CD8-positive, alpha-beta memory T cell (primary cell): ENCODE measurements at regions not wholly inside any gene's neighbourhood (a gene's known extent, or its start where the extent isn't known, plus 50 kb on each side); places are given as distances from the start of the nearest gene placed in this dataset.
A peak's percentile ranks its signal among the peaks of the same experiment; 100 is the strongest.

Experiments used
- CTCF ChIA-PET: fragments of 350-600 bp; sonication (Branson Sonifier 250); formaldehyde crosslinking; loops from one replicate; lab custom pipeline; 2021; ENCODE audit warnings: antibody characterized with exemption; lab: Charles Lee
- POLR2A ChIA-PET: fragments of 350-600 bp; sonication (Branson Sonifier 250); formaldehyde crosslinking; loops from one replicate; lab custom pipeline; 2021; ENCODE audit warnings: antibody characterized with exemption; lab: Charles Lee
- DNase-seq, 5 donors: peaks; one replicate each; pipeline versions ENCODE4 v3.0.0 to v3.0.0-alpha.2; 2020 to 2022; ENCODE audit warnings: mixed read lengths in 1 of 5
- H3K27ac ChIP-seq: one replicate; pipeline ENCODE4 v1.7.0; 2013; ENCODE audit warnings: low read depth, mild to moderate bottlenecking, low read length, moderate library complexity
- H3K27me3 ChIP-seq: 2 replicates; pipeline ENCODE4 v1.7.0; 2013; ENCODE audit warnings: low read length, mild to moderate bottlenecking; ENCODE audit not compliant: insufficient read depth, poor library complexity, severe bottlenecking
- H3K36me3 ChIP-seq: 2 replicates; pipeline ENCODE4 v1.7.0; 2013; ENCODE audit warnings: mild to moderate bottlenecking, low read length, moderate library complexity; ENCODE audit not compliant: insufficient read depth
- H3K4me1 ChIP-seq: 2 replicates; pipeline ENCODE4 v1.7.0; 2013; ENCODE audit warnings: mild to moderate bottlenecking, low read length, moderate library complexity; ENCODE audit not compliant: insufficient read depth
- H3K4me3 ChIP-seq: 2 replicates; pipeline ENCODE4 v1.7.0; 2013; ENCODE audit warnings: mild to moderate bottlenecking, low read length
- H3K9me3 ChIP-seq: 2 replicates; pipeline ENCODE4 v1.7.0; 2013; ENCODE audit warnings: mild to moderate bottlenecking, low read length
- H3K27ac Mint-ChIP-seq, 8 donors: one replicate each; pipeline ENCODE4 v1.8.0; 2020 to 2021; ENCODE audit warnings: mixed read lengths in 8 of 8, mild to moderate bottlenecking in 6 of 8, inconsistent platforms in 3 of 8, moderate library complexity in 3 of 8
- H3K27me3 Mint-ChIP-seq, 2 donors: one replicate each; pipeline ENCODE4 v1.8.0; 2020 to 2021; ENCODE audit warnings: mixed read lengths in 2 of 2, mild to moderate bottlenecking in 1 of 2, moderate library complexity in 1 of 2
- H3K36me3 Mint-ChIP-seq, 3 donors: one replicate each; pipeline ENCODE4 v1.8.0; 2020 to 2021; ENCODE audit warnings: mixed read lengths in 3 of 3, inconsistent platforms in 1 of 3, mild to moderate bottlenecking in 1 of 3
- H3K4me1 Mint-ChIP-seq, 3 donors: one replicate each; pipeline ENCODE4 v1.8.0; 2020 to 2021; ENCODE audit warnings: mixed read lengths in 3 of 3, inconsistent platforms in 1 of 3, mild to moderate bottlenecking in 1 of 3
- H3K4me3 Mint-ChIP-seq, 7 donors: one replicate each; pipeline ENCODE4 v1.8.0; 2020 to 2021; ENCODE audit warnings: mixed read lengths in 7 of 7, mild to moderate bottlenecking in 6 of 7, moderate library complexity in 4 of 7, inconsistent platforms in 2 of 7
- H3K9me3 Mint-ChIP-seq, 5 donors: one replicate each; pipeline ENCODE4 v1.8.0; 2020 to 2022; ENCODE audit warnings: mixed read lengths in 5 of 5, mild to moderate bottlenecking in 3 of 5, moderate library complexity in 2 of 5, inconsistent platforms in 1 of 5

DNA sequence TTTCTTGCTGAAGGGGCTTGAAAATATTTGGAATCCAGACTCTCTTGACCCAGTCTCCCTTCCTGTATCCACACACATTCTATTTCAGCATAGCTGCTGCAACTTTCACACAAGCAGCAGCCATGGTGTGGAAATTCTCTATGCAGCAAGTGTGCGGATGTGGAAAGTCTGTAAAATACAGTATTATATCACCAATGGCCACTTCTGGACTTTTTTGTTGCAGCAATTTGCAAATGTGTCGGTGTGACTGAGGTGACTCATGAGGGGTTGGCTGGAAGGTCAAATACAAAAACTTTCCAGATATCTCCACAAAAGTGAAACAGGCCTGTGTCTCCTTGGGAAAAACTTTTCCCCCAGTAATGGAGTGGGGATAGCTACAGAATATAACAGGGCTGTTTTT lies 299.3 kb upstream of the GYPC start:
- no peaks in the 10 kb centered on the region for H3K36me3 ChIP-seq
- no peak overlapping the region for H3K27ac ChIP-seq
- Mint-ChIP-seq H3K4me3 (no peak overlapping the region), H3K9me3 (peaks cover 0 to 3% (median 0%) of the 10 kb centered on the region in 5 donors), H3K36me3 (no peaks in the 10 kb centered on the region), H3K27me3 (peaks cover 3 to 4% of the 10 kb centered on the region in 2 donors), H3K4me1 (no peaks in the 10 kb centered on the region), H3K27ac (no peak overlapping the region)
- ChIA-PET CTCF (no interaction called here), POLR2A (no interaction called here)
- H3K9me3 ChIP-seq = no peaks in the 10 kb centered on the region
- no peaks in the 10 kb centered on the region for H3K4me1 ChIP-seq
- no peak overlapping the region for H3K4me3 ChIP-seq
- no peaks in the 10 kb centered on the region for H3K27me3 ChIP-seq
- no peak for DNase-seq

DNA sequence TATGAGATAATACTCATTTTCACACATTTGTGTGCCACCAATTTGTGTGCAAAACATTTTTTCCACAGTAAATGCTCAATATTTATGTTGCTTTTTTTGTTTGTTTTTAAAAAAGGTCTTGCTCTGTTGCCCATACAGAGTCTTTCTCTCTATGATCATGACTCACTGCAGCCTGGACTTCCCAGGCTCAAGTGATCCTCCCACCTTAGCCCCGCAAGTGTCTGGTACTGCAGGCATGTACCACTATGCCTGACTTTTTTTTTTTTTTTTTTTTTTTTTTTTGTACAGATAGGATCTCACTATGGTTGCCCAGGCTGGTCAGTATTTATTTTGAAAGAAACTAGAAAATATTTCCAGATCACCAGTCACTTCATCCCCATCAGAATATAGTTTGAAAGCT lies 297.8 kb upstream of the GYPC start:
- Mint-ChIP-seq H3K4me1 (no peaks in the 10 kb centered on the region), H3K27me3 (peaks cover 4 to 7% of the 10 kb centered on the region in 2 donors), H3K9me3 (no peaks in the 10 kb centered on the region), H3K36me3 (no peaks in the 10 kb centered on the region), H3K27ac (no peak overlapping the region), H3K4me3 (no peak overlapping the region)
- Histone ChIP-seq H3K27me3 (no peaks in the 10 kb centered on the region), H3K27ac (no peak overlapping the region), H3K4me3 (no peak overlapping the region), H3K9me3 (no peaks in the 10 kb centered on the region), H3K36me3 (no peaks in the 10 kb centered on the region), H3K4me1 (no peaks in the 10 kb centered on the region)
- no peak for DNase-seq
- ChIA-PET POLR2A (no interaction called here), CTCF (no interaction called here)

DNA sequence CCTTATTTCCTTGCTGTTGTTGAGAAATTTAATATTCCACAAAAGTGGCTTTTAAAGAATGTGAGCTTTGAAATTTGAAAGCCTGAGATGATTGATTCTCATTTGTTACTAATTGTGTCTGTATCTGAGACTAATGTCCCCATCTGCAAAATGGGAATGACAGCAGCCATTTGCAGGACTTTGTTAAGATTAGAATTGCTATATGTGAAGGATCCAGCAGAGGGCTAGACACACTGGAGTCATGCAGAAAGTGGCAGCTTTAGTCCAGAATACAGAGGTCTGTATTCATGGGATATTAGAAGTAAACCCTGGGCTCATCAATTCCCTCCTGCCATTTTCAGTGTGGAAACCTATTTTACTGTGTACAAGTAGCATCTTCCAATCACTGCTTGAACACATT lies 296.5 kb upstream of the GYPC start:
- Mint-ChIP-seq H3K36me3 (no peaks in the 10 kb centered on the region), H3K27me3 (peaks cover 4 to 12% of the 10 kb centered on the region in 2 donors), H3K4me3 (no peak overlapping the region), H3K27ac (no peak overlapping the region), H3K4me1 (no peaks in the 10 kb centered on the region), H3K9me3 (peaks cover 0 to 2% (median 0%) of the 10 kb centered on the region in 5 donors)
- POLR2A ChIA-PET = no interaction called here
- CTCF ChIA-PET = interaction anchor here (0.8 kb wide), 1 partner anchor 39 kb away, joined by 3 read pairs; no protein-coding TSS in a partner anchor
- Histone ChIP-seq H3K4me3 (no peak overlapping the region), H3K36me3 (no peaks in the 10 kb centered on the region), H3K9me3 (no peaks in the 10 kb centered on the region), H3K4me1 (no peaks in the 10 kb centered on the region), H3K27ac (no peak overlapping the region), H3K27me3 (no peaks in the 10 kb centered on the region)
- peak in 1 of 5 donors; percentile 3 for DNase-seq

DNA sequence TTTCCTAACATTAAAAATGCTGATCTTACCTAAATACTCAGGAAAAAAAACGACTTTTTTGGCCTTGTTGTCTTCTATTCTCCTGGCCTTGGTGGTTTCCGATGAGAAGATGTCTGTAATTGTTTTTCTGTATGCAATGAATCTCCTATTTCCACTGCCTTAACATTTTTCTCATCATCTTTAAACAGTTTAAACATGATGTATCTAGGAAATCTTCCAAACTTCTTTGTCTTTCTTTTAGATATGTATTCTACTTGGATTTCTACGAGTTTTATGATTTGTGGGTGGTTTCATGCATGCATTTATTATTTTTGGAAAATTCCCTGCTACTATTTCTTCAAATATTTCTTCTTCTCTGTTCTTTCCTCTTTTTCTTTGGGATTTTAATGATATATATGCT lies 288.6 kb upstream of the GYPC start:
- no peaks in the 10 kb centered on the region for H3K9me3 ChIP-seq
- H3K27me3 Mint-ChIP-seq = peaks cover 0 to 5% of the 10 kb centered on the region in 2 donors
- no peak overlapping the region for H3K27ac ChIP-seq
- H3K9me3 Mint-ChIP-seq = peaks cover 0 to 2% (median 0%) of the 10 kb centered on the region in 5 donors
- DNase-seq = no peak
- H3K36me3 ChIP-seq = no peaks in the 10 kb centered on the region
- no peak overlapping the region for H3K4me3 Mint-ChIP-seq
- no peaks in the 10 kb centered on the region for H3K36me3 Mint-ChIP-seq
- H3K27ac Mint-ChIP-seq = no peak overlapping the region
- ChIA-PET CTCF (no interaction called here), POLR2A (no interaction called here)
- no peaks in the 10 kb centered on the region for H3K27me3 ChIP-seq
- no peaks in the 10 kb centered on the region for H3K4me1 Mint-ChIP-seq
- no peak overlapping the region for H3K4me3 ChIP-seq
- H3K4me1 ChIP-seq = no peaks in the 10 kb centered on the region

DNA sequence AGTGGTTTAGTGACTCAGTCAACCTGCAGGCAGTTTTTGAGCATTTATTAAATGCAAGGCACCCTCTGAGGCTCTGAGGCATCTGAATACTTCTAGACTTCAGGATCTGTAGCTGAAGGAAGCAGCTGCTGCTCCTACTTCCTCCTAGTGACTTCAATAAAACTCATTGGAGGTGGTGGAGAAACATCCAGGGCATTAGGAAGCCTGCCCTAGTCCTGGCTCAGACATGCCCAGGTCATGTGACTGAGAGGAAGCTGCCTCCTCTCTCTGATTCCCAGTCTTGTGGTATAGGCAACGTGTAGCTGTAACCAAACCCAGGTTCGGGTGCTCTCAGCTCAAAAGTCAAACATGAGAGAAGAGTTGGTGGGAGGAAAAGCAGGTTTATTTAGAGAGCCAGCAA lies 287.2 kb upstream of the GYPC start:
- peaks cover 0 to 2% (median 0%) of the 10 kb centered on the region in 5 donors for H3K9me3 Mint-ChIP-seq
- DNase-seq = no peak
- H3K27ac Mint-ChIP-seq = no peak overlapping the region
- H3K9me3 ChIP-seq = no peaks in the 10 kb centered on the region
- no peak overlapping the region for H3K4me3 Mint-ChIP-seq
- H3K27me3 Mint-ChIP-seq = peaks cover 0 to 4% of the 10 kb centered on the region in 2 donors
- H3K4me3 ChIP-seq = no peak overlapping the region
- no peaks in the 10 kb centered on the region for H3K4me1 Mint-ChIP-seq
- POLR2A ChIA-PET = no interaction called here
- H3K27ac ChIP-seq = no peak overlapping the region
- no peaks in the 10 kb centered on the region for H3K4me1 ChIP-seq
- CTCF ChIA-PET = no interaction called here
- no peaks in the 10 kb centered on the region for H3K27me3 ChIP-seq
- H3K36me3 Mint-ChIP-seq = no peaks in the 10 kb centered on the region
- H3K36me3 ChIP-seq = no peaks in the 10 kb centered on the region

DNA sequence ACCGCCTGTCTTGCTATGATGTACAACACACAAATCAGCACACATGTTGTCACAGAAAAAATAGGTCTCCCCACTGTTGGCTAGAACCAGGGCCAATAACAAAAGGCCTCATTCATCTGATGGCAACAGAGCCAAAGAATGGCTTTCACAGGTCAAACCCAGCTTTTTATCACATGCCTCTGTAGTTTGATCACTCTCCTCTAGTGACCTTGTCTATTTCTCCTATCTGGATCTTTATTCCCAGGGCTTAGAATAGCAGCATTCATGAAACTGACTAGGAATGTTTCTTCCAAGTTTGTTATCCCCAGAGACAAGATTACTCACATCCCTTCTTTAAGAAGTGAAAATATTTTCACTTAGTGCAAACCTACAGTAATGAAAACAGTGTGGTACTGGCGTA lies 285.8 kb upstream of the GYPC start:
- no peaks in the 10 kb centered on the region for H3K36me3 Mint-ChIP-seq
- H3K27ac Mint-ChIP-seq = no peak overlapping the region
- no peaks in the 10 kb centered on the region for H3K9me3 Mint-ChIP-seq
- H3K27me3 Mint-ChIP-seq = no peaks in the 10 kb centered on the region
- no peak overlapping the region for H3K4me3 ChIP-seq
- no peak overlapping the region for H3K4me3 Mint-ChIP-seq
- no peak for DNase-seq
- H3K4me1 ChIP-seq = no peaks in the 10 kb centered on the region
- POLR2A ChIA-PET = no interaction called here
- H3K4me1 Mint-ChIP-seq = no peaks in the 10 kb centered on the region
- H3K9me3 ChIP-seq = no peaks in the 10 kb centered on the region
- CTCF ChIA-PET = no interaction called here
- H3K36me3 ChIP-seq = no peaks in the 10 kb centered on the region
- H3K27me3 ChIP-seq = no peaks in the 10 kb centered on the region
- no peak overlapping the region for H3K27ac ChIP-seq

DNA sequence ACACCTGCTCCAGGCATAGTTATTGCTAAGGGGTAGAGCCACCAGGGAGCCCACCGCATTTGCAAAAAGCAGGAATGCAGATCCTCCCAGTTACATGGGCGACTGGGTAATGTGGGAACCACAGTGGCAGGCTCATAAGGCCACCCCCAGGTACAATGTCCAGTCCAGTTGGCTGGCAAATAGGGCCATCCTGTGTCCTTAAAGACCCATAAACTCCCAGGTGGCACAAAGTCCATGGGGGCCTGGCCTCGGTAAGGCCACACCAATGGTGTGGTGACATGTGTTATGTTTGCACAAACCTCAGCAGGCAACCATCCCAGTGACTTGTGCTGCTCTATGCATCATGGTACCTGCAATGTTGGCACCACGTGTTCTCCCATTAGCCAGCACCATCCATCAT lies 283.6 kb upstream of the GYPC start:
- Histone ChIP-seq H3K4me1 (no peaks in the 10 kb centered on the region), H3K9me3 (no peaks in the 10 kb centered on the region), H3K27ac (no peak overlapping the region), H3K27me3 (no peaks in the 10 kb centered on the region), H3K4me3 (no peak overlapping the region), H3K36me3 (no peaks in the 10 kb centered on the region)
- H3K27ac Mint-ChIP-seq = no peak overlapping the region
- no peak overlapping the region for H3K4me3 Mint-ChIP-seq
- H3K4me1 Mint-ChIP-seq = no peaks in the 10 kb centered on the region
- H3K9me3 Mint-ChIP-seq = peaks cover 0 to 1% (median 0%) of the 10 kb centered on the region in 5 donors
- no peaks in the 10 kb centered on the region for H3K27me3 Mint-ChIP-seq
- H3K36me3 Mint-ChIP-seq = no peaks in the 10 kb centered on the region
- no peak for DNase-seq
- POLR2A ChIA-PET = no interaction called here
- CTCF ChIA-PET = no interaction called here

DNA sequence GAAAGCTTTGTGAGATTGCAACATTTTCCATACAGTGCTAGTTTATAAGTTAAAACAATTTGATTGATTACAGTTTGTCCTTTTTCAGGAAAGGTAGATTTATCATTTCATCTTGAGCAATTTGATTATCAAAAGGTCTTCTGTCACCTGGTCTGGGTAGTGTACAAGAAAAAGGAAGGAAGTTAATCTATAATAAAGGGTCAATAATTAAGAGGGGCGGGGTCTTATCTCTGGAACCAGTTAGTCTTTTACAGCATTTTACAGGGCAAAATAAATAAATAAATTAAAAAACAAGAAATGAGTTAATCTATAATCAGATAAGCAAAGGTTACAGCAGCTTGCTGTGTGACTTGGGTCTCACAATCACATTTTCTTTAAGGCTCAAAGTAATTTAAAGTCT lies 277.8 kb upstream of the GYPC start:
- no peak for DNase-seq
- Mint-ChIP-seq H3K4me3 (no peak overlapping the region), H3K4me1 (no peaks in the 10 kb centered on the region), H3K9me3 (peaks cover 0 to 1% (median 0%) of the 10 kb centered on the region in 5 donors), H3K27ac (no peak overlapping the region), H3K27me3 (peaks cover 10 to 29% of the 10 kb centered on the region in 2 donors), H3K36me3 (no peaks in the 10 kb centered on the region)
- no peaks in the 10 kb centered on the region for H3K4me1 ChIP-seq
- no peaks in the 10 kb centered on the region for H3K27me3 ChIP-seq
- no peak overlapping the region for H3K4me3 ChIP-seq
- ChIA-PET POLR2A (no interaction called here), CTCF (no interaction called here)
- H3K9me3 ChIP-seq = no peaks in the 10 kb centered on the region
- no peak overlapping the region for H3K27ac ChIP-seq
- H3K36me3 ChIP-seq = no peaks in the 10 kb centered on the region

DNA sequence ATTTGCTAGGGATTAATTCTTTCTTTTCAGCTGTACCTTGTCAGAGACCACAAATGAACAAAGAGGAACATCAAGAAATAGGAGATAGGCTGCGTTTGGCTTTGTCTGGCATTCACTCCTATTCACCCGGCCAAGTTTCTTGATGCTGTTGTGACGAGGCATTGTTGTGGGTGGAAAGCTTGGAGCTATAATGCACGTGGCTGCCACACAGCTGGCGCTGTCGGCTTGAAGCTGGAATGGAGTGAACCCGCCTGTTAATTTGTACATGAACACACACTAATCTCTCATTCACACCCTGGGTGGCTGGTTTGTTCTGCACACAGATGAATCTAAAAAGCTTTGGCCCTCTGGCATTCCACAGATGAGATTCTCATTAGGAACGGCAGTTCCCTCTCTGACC lies 274.9 kb upstream of the GYPC start:
- no peak for DNase-seq
- Mint-ChIP-seq H3K36me3 (no peaks in the 10 kb centered on the region), H3K4me3 (no peak overlapping the region), H3K27me3 (peaks cover 10 to 29% of the 10 kb centered on the region in 2 donors), H3K9me3 (peaks cover 0 to 8% (median 3%) of the 10 kb centered on the region in 5 donors), H3K4me1 (no peaks in the 10 kb centered on the region), H3K27ac (no peak overlapping the region)
- ChIA-PET POLR2A (no interaction called here), CTCF (no interaction called here)
- Histone ChIP-seq H3K27me3 (no peaks in the 10 kb centered on the region), H3K4me3 (no peak overlapping the region), H3K4me1 (no peaks in the 10 kb centered on the region), H3K9me3 (no peaks in the 10 kb centered on the region), H3K27ac (no peak overlapping the region), H3K36me3 (no peaks in the 10 kb centered on the region)
